Motor neuron (in vitro differentiated cells): ENCODE measurements at regions not wholly inside any gene's neighbourhood (a gene's known extent, or its start where the extent isn't known, plus 50 kb on each side); places are given as distances from the start of the nearest gene placed in this dataset.

ENCODE experiments used
- ATAC-seq, 8 experiments: fragments of 200-7000 bp; cut with Tn5 transposase; replicated peaks in 6 of 8; 2 replicates each; pipeline ENCODE4 v1.8.0; 2021; ENCODE audit warnings: mild to moderate bottlenecking in 8 of 8, moderate library complexity in 8 of 8
- H3K27ac ChIP-seq, 2 donors: fragments of 250-450 bp; sonication (Bioruptor Pico); 2 replicates each; pipeline ENCODE4 v1.9.0; 2021; ENCODE audit warnings: antibody characterized with exemption in 2 of 2, mild to moderate bottlenecking in 2 of 2, moderate library complexity in 1 of 2
- H3K4me1 ChIP-seq, 2 donors: fragments of 250-450 bp; sonication (Bioruptor Pico); replicated peaks in 1 of 2; 2 replicates each; pipeline ENCODE4 v1.6.1; 2021; ENCODE audit warnings: antibody characterized with exemption in 2 of 2, mild to moderate bottlenecking in 2 of 2, moderate library complexity in 1 of 2
- H3K4me3 ChIP-seq, 5 donors: fragments of 250-450 bp; sonication (Bioruptor Pico); 2 replicates each; pipeline ENCODE4 v1.9.0; 2021; ENCODE audit warnings: antibody characterized with exemption in 5 of 5, mild to moderate bottlenecking in 5 of 5, moderate library complexity in 4 of 5
- WGBS, 10 experiments: fragments of 450-650 bp; shearing (Covaris generic); methylation state at CpG; one replicate each; pipeline ENCODE4 v1.0.0; 2022; 5-methylcytosine and 5-hydroxymethylcytosine counted together
- in situ Hi-C, 9 experiments: fragments of 400-800 bp; cut with MboI; loops; one replicate each; pipeline ENCODE4 v1.15.0; 2021; ENCODE audit warnings: low sequenced_read_pairs in 9 of 9, low pct_unique_long_range_greater_than_20kb in 2 of 9; ENCODE audit not compliant: unreplicated experiment in 9 of 9

GRCh38 chr1:38257374-38257773 is 210.8 kb upstream of the POU3F1 start:
- 7 to 70% (median 60%) methylated on average over 3 to 5 of the region's 6 CpGs; no CpG with 5 or more reads in 5 of the 10 experiments for WGBS, 10 experiments
- no peak overlapping the region for H3K4me3 ChIP-seq
- no peak overlapping the region for H3K27ac ChIP-seq
- H3K4me1 ChIP-seq = peaks cover 5 to 6% of the 10 kb centered on the region in 2 donors
- no peak for ATAC-seq
- in situ Hi-C loops = no loop called here

- Histone ChIP-seq H3K4me3 (no peak overlapping the region), H3K4me1 (peaks cover 5 to 6% of the 10 kb centered on the region in 2 donors), H3K27ac (no peak overlapping the region)
- ATAC-seq = no peak
- in situ Hi-C loops = no loop called here
- WGBS, 10 experiments = 0 to 93% (median 76%) methylated on average over 1 to 4 of the region's 9 CpGs; no CpG with 5 or more reads in 3 of the 10 experiments
Measured at GRCh38 chr1:38256072-38256471, 209.5 kb upstream of the POU3F1 start.

- WGBS, 10 experiments = 0 to 86% (median 72%) methylated on average over 1 to 2 of the region's 2 CpGs; no CpG with 5 or more reads in 3 of the 10 experiments
- no peak overlapping the region for H3K27ac ChIP-seq
- H3K4me3 ChIP-seq = no peak overlapping the region
- no peak for ATAC-seq
- in situ Hi-C loops = no loop called here
- H3K4me1 ChIP-seq = peaks cover 13 to 19% of the 10 kb centered on the region in 2 donors
Measured at GRCh38 chr1:38253314-38253713, 206.7 kb upstream of the POU3F1 start.

GRCh38 chr1:38250356-38250755 is 203.8 kb upstream of the POU3F1 start:
- 41 to 100% (median 93%) methylated on average over 1 to 3 of the region's 3 CpGs; no CpG with 5 or more reads in 6 of the 10 experiments for WGBS, 10 experiments
- ATAC-seq = no peak
- in situ Hi-C loops = no loop called here
- Histone ChIP-seq H3K4me3 (no peak overlapping the region), H3K27ac (no peak overlapping the region), H3K4me1 (peaks cover 35 to 36% of the 10 kb centered on the region in 2 donors)

GRCh38 chr1:38249001-38249400 is 202.4 kb upstream of the POU3F1 start:
- Histone ChIP-seq H3K4me1 (peaks cover 39 to 47% of the 10 kb centered on the region in 2 donors), H3K4me3 (no peak overlapping the region)
- 0 to 63% (median 33%) methylated on average over 1 to 5 of the region's 7 CpGs; no CpG with 5 or more reads in 3 of the 10 experiments for WGBS, 10 experiments

GRCh38 chr1:38246955-38247952 is 200.7 kb upstream of the POU3F1 start:
- WGBS, 10 experiments = 0 to 27% (median 12%) methylated on average over 3 to 24 of the region's 24 CpGs
- Histone ChIP-seq H3K27ac (peak overlapping the region in 1 of 2 donors; percentile 1), H3K4me1 (peaks cover 49 to 57% of the 10 kb centered on the region in 2 donors), H3K4me3 (no peak overlapping the region)
- ATAC-seq = peak; percentile 50 to 84 (median 82)
- in situ Hi-C loops = loop anchor here in 1 of 9 experiments (25.0 kb wide), 1 partner anchor 185 kb away; no protein-coding TSS in a partner anchor

More at GRCh38 chr1:38249001-38249400, 202.4 kb upstream of the POU3F1 start:
- no peak for ATAC-seq
- no peak overlapping the region for H3K27ac ChIP-seq
- in situ Hi-C loops = loop anchor here in 1 of 9 experiments (25.0 kb wide), 1 partner anchor 187 kb away; no protein-coding TSS in a partner anchor

GRCh38 chr1:38244218-38244845 is 197.7 kb upstream of the POU3F1 start:
- peak in 1 of 8 experiments; percentile 5 for ATAC-seq
- peak overlapping the region in 1 of 2 donors; percentile 4 for H3K27ac ChIP-seq
- H3K4me1 ChIP-seq = peaks cover 55 to 71% of the 10 kb centered on the region in 2 donors
- 7 to 77% (median 51%) methylated on average over 2 to 9 of the region's 14 CpGs for WGBS, 10 experiments
- no peak overlapping the region for H3K4me3 ChIP-seq
- in situ Hi-C loops = loop anchor here in 1 of 9 experiments (25.0 kb wide), 1 partner anchor 182 kb away; no protein-coding TSS in a partner anchor

- no peak overlapping the region for H3K27ac ChIP-seq
- 0 to 70% (median 41%) methylated on average over 1 to 6 of the region's 6 CpGs; no CpG with 5 or more reads in 2 of the 10 experiments for WGBS, 10 experiments
- in situ Hi-C loops = loop anchor here in 1 of 9 experiments (25.0 kb wide), 1 partner anchor 181 kb away; no protein-coding TSS in a partner anchor
- peak in 3 of 8 experiments; percentile 32 to 78 (median 60) for ATAC-seq
- peaks cover 45 to 63% of the 10 kb centered on the region in 2 donors for H3K4me1 ChIP-seq
- no peak overlapping the region for H3K4me3 ChIP-seq
Measured at GRCh38 chr1:38243106-38243505, 196.5 kb upstream of the POU3F1 start.

- 20 to 100% (median 88%) methylated on average over 1 to 5 of the region's 5 CpGs; no CpG with 5 or more reads in 4 of the 10 experiments for WGBS, 10 experiments
- ATAC-seq = peak in 2 of 8 experiments; percentile 10 to 23
- in situ Hi-C loops = loop anchor here in 1 of 9 experiments (25.0 kb wide), 1 partner anchor 180 kb away; no protein-coding TSS in a partner anchor
- H3K4me1 ChIP-seq = peaks cover 39 to 57% of the 10 kb centered on the region in 2 donors
- H3K27ac ChIP-seq = no peak overlapping the region
- no peak overlapping the region for H3K4me3 ChIP-seq
Measured at GRCh38 chr1:38242506-38242905, 195.9 kb upstream of the POU3F1 start.

- Histone ChIP-seq H3K27ac (no peak overlapping the region), H3K4me3 (no peak overlapping the region), H3K4me1 (peaks cover 35 to 53% of the 10 kb centered on the region in 2 donors)
- in situ Hi-C loops = loop anchor here in 1 of 9 experiments (25.0 kb wide), 1 partner anchor 179 kb away; no protein-coding TSS in a partner anchor
- 8 to 90% (median 75%) methylated on average over 1 to 6 of the region's 6 CpGs; no CpG with 5 or more reads in 2 of the 10 experiments for WGBS, 10 experiments
- peak in 4 of 8 experiments; percentile 13 to 55 (median 44) for ATAC-seq
Measured at GRCh38 chr1:38241594-38242334, 195.2 kb upstream of the POU3F1 start.

- Histone ChIP-seq H3K4me3 (no peak overlapping the region), H3K4me1 (peaks cover 27 to 43% of the 10 kb centered on the region in 2 donors), H3K27ac (no peak overlapping the region)
- 10 to 100% (median 92%) methylated on average over 1 to 2 of the region's 2 CpGs; no CpG with 5 or more reads in 5 of the 10 experiments for WGBS, 10 experiments
- ATAC-seq = no peak
- in situ Hi-C loops = loop anchor here in 1 of 9 experiments (25.0 kb wide), 1 partner anchor 178 kb away; no protein-coding TSS in a partner anchor
Measured at GRCh38 chr1:38240618-38241017, 194.0 kb upstream of the POU3F1 start.
